Ishikawa (cell line): ENCODE measurements at regions not wholly inside any gene's neighbourhood (a gene's known extent, or its start where the extent isn't known, plus 50 kb on each side); places are given as distances from the start of the nearest gene placed in this dataset.

Experiments
- CEBPB ChIP-seq: IDR thresholded peaks from 2 replicates; pipeline ENCODE4 v1.6.1; 2012
- CREB1 ChIP-seq: IDR thresholded peaks from 2 replicates; pipeline ENCODE4 v1.6.1; 2012; ENCODE audit warnings: low read depth
- EP300 ChIP-seq: IDR thresholded peaks from 2 replicates; pipeline ENCODE4 v1.6.1; 2012; ENCODE audit warnings: borderline replicate concordance
- FOXM1 ChIP-seq: IDR thresholded peaks from 2 replicates; pipeline ENCODE4 v1.6.1; 2012; ENCODE audit warnings: low read depth, borderline replicate concordance
- MAX ChIP-seq: IDR thresholded peaks from 2 replicates; pipeline ENCODE4 v1.6.1; 2012
- NFIC ChIP-seq: IDR thresholded peaks from 2 replicates; pipeline ENCODE4 v1.6.1; 2012
- RAD21 ChIP-seq: IDR thresholded peaks from 2 replicates; pipeline ENCODE4 v1.6.1; 2012; ENCODE audit warnings: low read depth
- REST ChIP-seq: IDR thresholded peaks from 2 replicates; pipeline ENCODE4 v1.6.1; 2012; ENCODE audit warnings: low read depth, mild to moderate bottlenecking
- TAF1 ChIP-seq: IDR thresholded peaks from 2 replicates; pipeline ENCODE4 v1.6.1; 2012; ENCODE audit warnings: low read depth, mild to moderate bottlenecking
- TCF12 ChIP-seq: IDR thresholded peaks from 2 replicates; pipeline ENCODE4 v1.6.1; 2012; ENCODE audit warnings: low read depth
- TEAD4 ChIP-seq: IDR thresholded peaks from 2 replicates; pipeline ENCODE4 v1.6.1; 2012
- USF1 ChIP-seq: IDR thresholded peaks from 2 replicates; pipeline ENCODE4 v1.6.1; 2012
- YY1 ChIP-seq: IDR thresholded peaks from 2 replicates; pipeline ENCODE4 v1.6.1; 2012; ENCODE audit warnings: low read depth
- ZBTB7A ChIP-seq: IDR thresholded peaks from 2 replicates; pipeline ENCODE4 v1.6.1; 2012; ENCODE audit warnings: low read depth

- TF ChIP-seq RAD21: no peak
- TF ChIP-seq MAX: no peak
- no peak for TF ChIP-seq CEBPB
- TF ChIP-seq YY1: no peak
- TF ChIP-seq FOXM1: no peak
- no peak for TF ChIP-seq REST
- TF ChIP-seq EP300: no peak
- TF ChIP-seq ZBTB7A: no peak
- TF ChIP-seq TCF12: no peak
- no peak for TF ChIP-seq TEAD4
- no peak for TF ChIP-seq TAF1
- TF ChIP-seq NFIC: no peak
- no peak for TF ChIP-seq USF1
- no peak for TF ChIP-seq CREB1
Measured at GRCh38 chr5:96026406-96027041, 64.9 kb upstream of the ELL2 start.
